HG03460 (cell line): ENCODE measurements at regions not wholly inside any gene's neighbourhood (a gene's known extent, or its start where the extent isn't known, plus 50 kb on each side); places are given as distances from the start of the nearest gene placed in this dataset.

Experiments
- ATAC-seq: cut with Tn5 transposase; IDR thresholded peaks from one replicate; pipeline ENCODE4 v1.9.1; 2021; ENCODE audit not compliant: unreplicated experiment

DNA sequence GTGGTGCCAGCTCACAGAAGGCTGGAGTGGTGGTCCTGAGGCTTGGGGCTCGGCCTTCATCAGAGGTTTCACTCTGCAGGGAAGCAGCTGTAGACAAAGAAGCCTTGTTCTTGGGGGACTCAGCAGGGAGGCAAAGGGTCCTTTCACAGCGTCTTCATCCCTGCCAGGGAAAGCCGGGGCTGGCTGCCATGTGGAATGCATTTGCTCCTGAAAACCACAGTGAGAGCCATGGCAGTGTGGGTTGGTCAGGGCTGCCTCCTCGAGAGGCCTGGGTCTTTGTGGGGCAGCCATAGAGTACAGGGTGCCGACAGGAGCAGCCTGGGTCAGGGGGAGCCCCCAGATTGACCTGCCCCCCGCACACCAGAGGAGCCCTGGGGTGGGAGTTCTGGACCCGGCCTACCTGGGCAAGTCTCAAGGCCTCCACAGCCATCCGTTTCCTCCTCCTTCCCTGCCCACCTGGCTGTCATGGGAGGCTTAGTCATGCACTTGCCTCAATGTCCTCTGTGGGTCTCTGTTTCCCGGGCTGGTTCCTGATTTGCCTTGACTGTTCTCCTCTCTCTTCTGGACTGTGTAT, 144.0 kb downstream of the CDC5L start:
- ATAC-seq = no peak

DNA sequence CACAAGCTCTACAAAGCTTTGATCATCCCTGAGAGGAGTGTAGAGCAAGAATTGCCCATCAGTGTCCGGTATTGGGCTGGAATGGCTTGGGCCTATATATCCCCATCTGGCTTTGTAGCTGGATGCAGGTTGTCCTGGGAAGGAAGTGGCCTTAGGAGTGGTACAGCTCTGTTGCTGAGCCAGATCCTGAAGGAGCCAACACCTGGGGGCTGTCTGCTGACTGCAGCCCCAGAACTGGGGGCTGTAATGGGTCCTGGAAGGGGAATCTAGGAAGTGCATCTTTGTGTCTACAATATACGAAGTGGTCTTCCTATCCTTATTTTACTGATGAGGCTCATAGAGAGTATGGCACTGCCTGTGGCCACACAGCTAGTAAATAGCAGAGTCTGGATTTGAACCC, 145.9 kb downstream of the CDC5L start:
- no peak for ATAC-seq

DNA sequence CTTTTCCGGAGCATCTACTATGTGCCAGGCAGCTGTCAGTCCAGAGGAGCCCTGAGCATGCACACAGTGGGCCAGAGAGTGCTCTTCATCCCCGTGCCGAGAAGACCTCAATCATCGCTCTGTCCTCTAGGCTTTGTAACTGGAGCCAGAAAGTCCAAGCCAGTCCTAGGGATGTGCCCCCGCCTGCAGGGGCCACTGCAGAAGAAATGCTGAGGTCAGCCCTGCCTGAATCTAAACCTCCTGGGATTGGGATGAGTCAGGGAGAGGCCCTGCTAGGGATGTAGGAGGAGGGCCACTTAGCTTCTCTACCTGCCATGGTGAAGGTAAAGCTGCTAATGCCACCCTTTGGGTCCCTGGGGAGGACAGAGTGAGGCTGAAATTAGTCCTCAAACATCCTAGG, 146.8 kb downstream of the CDC5L start:
- ATAC-seq = no peak

DNA sequence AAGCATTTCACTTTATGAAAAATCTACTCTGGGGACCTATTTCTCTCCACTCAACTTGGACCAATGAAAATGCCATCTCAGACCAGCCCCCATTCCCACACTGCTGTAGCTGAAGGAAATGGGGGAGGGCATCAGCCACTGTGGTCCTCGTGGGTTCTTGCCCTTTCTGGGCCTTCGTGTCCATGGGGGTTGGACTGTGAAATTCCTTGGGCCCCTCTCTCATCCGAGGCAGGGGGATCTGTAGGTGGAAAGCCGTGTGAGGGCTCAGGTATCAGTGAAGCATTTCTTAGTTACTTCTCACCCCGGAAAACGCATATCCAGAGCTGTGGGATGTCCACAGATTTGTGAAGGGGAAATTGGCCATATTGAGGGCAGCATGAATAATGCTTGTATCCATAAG, 147.9 kb downstream of the CDC5L start:
- no peak for ATAC-seq

DNA sequence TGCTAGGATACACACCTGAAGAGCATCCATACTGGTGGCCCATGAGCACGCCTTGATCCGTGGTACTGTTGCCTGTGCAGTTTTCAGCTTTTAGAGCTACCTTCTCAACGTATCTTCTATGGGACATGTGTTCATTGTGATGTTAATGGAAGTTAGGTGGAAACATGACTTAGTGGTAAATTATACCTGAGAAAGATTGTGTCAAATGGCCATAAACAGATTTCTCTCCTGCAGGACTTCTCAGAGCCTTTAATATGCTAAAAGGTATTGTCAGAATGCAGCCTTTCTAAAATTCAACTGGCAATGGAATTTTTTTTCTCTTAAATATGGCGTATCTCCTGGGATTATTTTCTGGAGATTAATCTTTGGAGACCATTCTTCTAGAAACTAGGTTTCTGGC, 148.5 kb downstream of the CDC5L start:
- ATAC-seq = no peak

DNA sequence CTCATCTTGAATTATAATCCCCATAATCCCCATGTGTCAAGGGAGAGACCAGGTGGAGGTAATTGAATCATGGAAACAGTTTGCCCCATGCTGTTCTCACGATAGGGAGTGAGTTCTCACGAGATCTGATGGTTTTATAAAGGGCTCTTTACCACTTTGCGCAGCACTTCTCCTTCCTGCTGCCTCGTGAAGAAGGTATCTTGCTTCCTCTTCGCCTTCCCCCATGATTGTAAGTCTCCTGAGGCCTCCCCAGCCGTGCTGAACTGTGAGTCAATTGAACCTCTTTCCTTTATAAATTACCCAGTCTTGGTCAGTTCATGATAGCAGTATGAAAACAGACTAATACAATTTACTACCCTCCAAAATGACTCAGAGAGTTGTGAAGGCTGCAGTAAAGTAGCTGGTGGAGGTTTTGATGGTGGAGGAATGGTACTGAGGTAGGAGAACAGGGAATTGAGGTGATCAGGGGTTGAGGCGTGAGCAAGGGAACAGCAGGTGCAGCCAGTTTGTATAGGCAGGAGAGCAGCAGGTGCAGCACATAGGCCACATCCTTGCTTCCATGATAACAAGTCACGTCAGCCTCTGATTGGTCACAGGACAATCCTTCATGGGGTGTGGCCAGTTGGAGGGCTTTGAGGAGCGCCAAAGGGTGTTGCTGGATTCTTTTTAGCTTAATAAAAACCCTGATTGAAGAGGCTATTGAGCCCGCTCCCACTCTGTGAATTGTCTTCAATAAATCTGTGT, 150.0 kb downstream of the CDC5L start:
- no peak for ATAC-seq

DNA sequence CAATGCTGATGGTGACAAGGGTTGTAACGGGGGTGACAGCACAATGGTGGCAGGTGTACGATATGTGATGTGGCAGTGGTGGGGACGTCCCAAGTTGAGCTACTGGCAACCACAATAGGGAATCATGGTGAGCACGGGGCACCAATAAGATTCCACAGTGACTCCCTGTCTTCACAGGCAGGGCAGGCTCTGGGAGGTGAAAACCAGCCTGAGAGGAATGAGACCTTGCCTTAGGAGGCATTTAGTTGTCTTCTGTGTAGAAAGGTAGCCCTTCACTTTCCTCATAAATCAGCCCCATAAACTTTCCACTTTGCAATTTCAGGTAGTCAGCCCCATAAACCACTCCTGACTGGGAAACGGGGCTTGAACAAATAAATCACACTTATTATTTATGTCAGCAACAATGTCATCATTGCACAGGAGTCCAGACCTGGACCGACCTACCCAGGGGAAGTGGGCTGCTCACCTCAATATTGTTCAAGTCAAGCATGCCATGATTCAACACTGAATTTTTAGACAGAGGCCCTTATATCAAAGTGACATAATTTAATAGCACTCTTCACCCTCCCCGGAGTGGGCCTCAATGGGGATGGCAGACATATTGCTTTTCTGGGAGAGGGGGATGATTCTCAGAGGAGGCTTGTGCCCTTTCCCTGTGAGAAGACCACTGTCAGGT, 150.8 kb downstream of the CDC5L start:
- ATAC-seq = no peak

DNA sequence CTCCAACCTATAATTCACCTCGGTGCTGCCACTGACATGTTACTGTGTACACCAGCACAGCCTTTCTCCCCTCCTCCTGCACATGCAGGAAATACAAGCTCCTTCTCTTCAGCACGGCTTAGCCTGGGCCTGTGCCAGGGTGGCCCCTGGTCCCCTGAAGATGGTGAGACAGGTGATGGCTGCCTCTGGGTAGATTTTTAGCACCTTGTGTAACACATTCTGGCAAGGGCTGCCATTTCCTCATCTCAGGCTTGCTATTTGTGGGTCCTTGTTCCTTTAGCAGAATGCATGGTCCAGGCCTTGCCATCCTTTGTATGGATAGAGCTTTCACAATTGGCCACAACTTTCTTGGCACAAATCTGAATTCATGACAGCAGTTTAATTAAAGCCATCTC, 151.3 kb downstream of the CDC5L start:
- no peak for ATAC-seq

DNA sequence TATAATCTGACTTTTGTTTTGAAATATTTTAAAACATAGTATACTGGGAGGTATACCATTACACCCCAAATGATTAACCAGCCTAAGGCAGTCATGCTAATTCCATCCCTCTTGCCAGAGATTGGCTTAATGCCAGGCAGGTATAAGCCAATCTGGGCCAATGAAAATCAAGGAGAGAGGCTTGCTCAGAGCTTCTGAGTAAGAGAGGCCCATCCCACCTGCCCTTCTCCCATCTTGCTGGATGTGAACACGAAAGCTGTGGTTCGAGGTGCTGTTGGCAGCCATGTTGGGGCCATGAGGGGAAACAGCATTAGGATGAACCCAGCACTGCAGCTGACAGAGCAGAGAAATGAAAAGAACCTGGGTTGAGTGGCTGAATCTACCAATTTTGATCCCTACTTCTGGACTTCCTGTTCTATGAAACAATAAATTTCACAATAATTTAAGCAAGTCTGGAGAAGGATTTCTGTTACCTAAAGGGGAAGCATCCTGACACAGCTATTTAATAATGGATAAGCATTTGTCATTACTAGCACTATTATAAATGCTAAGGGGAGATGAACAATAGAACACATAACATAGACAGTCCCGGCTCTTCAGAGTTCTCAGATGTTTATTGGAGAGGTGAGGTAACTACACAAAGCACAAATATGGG, 152.3 kb downstream of the CDC5L start:
- ATAC-seq = no peak

DNA sequence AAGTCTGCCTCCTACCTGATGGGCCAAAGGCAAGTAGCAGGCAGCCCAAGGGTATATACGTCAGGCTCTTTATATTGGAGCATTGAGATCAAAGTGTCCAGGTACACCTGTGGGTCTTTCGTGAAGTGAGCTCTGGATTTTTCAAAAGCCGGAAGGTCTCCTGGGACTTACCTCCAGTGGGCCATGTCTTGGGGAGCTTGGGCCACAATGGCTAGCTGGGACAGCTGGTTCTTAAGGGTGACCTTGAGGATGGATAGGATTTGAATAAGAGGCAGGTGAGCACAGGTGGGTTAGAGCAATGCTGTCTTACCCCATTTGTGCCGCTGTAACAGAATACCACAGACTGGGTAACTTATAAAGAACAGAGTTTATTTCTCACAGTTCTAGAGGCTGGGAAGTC, 153.4 kb downstream of the CDC5L start:
- ATAC-seq = no peak

DNA sequence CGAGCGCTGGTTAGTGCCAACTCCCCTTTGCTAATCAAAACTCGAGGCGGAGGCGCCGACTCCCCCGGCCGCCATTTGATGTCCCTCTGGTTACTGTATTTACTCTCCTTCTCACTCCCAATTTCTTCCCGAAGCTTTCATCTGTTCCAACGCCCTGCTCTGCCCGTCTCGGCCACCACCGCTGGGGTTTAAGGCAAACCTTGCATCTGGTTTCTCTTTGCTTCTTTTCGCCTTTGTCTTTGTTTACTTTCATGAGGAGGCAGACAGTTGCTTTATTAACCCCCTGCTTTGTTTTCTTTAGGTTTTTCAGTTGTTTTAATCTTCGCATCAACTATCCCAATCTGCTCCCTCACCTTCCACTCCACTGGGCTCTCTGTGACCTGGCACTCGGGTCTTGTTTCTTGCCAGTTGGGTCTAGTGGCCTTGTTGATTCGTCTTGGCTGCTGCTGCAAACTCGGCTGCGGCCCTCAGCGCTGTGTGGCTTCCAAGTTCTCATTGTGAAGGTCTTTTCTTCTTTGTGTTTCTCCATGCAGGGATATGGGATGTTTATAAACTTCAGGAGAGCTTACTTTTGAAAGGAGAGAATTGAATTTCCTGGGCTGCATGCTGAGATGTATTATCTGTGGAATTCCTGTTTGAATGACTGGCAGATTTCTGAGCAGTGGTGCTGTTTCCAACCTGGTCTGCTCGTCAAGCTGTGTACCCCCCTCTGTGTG, 155.1 kb downstream of the CDC5L start:
- ATAC-seq = no peak

DNA sequence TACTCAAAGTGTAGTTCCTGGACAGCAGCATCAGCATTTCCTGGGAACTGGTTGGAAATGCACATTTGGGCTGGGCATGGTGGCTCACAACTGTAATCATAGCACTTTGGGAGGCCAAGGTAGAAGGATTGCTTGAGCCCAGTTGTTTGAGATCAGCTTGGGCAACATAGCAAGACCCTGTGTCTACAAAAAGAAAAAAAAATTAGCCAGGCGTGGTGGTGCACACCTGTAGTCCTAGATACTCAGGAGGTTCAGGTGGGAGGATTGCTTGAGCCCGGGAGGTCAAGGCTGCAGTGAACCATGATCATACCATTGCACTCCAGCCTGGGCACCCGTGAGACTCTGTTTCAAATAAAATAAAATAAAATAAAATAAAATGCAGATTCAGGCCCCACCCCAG, 156.2 kb downstream of the CDC5L start:
- no peak for ATAC-seq

DNA sequence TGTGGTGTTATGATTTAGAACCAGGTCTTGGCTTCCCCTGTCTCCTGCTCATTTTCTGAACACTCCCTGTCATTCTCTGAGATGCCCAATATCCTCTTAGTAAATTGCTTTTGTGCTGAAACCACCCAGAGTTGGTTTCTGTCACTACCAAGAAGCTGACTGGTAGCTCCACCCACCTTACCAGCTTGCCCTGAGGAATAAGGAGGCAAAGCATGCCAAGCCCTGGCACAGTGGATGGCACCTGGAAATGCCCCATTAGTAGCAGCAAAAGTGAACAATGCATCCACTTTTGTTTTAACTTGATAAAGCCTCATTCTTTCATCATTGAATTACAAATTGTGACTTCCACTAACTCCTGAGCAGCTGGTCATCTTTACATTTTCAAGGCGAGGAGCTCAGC, 157.7 kb downstream of the CDC5L start:
- no peak for ATAC-seq

DNA sequence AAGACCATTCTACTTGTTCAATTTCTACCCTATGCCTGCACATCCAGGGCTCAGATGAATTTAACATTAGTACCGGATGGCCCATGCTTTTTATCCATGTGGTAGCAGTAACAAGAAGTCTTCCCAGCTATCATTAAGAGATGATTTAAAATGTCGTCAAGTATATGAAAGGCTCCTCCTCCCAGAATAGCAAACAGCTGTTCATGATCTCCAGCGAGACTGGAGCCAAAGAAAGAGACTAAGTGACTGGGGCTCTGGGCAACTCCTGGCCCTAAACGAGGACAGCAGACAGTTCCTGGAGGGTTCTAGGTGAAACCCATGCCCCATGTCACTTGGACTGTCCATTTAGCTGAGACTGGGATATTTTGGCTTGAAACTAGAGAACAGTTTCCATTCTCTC, 160.8 kb downstream of the CDC5L start:
- no peak for ATAC-seq

DNA sequence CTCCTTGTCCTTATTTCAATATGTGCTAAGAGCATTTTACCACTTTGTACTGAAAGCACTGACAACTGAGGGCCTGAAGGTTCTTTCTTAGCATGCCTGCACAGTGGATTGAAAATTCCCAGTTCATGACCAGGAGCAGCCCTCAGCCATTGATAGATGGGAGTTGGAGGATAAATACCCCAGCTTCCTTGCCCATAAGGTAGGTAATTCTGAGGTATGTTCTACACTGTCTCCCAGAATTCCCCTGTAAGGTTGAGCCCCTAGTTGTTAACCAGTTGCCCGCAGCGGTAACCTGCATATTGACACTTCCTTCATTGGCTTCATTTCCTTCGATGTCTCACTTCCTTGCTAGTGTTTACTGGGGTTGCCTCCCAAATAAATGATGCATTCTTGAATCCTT, 162.0 kb downstream of the CDC5L start:
- ATAC-seq = no peak

DNA sequence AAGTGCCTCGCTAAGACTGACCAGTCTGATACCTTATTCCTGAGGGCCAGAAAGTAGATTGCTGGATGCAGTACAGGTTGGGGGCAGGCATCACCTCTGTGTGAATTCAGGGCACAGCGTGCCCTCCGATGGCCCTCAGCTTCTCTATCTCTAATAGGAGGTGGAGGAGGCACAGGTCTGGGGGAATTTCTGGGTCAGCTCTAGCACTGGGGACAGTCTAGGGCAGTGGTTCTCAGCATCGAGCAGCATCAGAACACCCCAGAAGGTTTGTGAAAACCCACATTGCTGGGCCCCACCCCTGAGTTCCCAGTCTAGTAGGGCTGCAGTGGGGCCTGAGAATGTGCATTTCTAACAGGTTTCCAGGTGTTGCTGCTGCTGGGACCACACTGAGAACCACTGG, 166.7 kb downstream of the CDC5L start:
- no peak for ATAC-seq

DNA sequence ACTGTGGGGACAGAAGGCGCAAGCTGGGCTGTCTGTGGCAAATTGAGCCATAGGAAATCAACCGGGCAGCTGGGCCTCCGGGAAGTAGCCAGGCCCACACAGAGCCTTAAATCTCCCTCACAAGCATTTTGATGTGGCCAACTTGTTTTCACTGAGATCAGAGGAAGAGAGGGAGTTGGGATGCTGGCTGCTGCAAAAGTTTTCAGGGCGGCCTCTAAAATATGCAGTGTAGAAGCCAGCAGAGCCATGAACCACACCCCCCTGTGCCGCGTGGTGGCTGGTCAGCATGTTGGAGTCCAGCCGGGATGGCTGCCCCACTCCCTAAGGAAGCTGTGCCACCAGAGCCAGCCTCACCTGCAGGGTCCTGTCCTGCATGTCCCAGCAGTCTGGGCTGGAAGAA, 167.4 kb downstream of the CDC5L start:
- no peak for ATAC-seq

DNA sequence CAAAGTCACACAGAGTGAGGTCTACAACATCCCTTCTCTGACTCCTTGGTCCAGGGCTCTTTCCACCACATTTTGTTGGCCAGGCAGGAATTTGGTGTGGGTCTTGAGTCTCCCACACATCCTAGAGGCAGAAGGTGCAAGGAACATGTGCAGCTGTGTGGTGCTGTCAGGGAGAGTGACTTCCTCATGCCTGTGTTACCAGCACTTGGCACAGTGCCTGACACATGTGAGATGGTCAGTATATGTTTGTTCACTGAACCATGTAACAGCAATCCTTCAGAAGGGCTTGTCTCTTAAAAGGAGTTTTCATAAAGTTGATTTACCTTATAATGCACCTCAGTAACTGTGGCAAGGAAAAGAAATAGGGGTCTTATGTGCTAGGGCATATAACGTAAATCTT, 168.5 kb downstream of the CDC5L start:
- no peak for ATAC-seq

DNA sequence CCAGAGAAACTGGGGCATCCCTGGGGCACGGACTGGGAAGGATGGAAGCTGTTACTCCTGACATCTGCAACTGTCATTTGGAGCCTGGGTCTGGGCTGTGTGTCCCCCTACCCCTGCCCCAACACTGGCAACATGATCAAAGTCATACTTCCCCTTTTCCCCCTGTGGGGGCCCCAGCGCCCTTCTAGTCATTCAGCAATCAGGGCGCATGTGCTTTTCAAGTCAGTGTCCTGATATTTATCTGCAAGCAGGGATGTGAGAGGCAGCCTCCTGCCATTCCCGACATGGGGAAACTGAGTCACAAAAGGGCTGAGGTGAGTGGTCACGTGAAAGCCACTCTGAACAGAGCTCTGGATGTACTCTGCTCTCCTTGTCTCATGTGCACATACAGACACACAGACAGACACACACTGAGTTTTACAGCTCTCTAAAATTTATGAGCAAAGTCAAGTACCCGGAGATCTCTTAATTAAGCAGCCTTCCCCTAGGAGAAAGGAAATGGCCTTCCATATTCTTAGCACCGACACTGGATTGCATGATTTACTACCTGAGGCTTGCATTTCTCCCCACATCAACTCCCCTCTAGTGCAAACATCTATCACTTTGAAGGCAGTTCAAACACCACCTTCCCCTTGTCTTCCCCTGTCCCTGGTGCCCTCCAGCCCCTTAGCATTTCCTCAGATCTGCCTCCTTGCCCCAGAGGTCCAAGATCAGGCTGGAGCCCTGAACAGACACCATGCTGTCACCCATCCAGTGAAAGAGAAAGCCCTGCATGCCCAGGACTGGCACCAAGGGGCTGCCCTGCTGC, 170.7 kb downstream of the CDC5L start:
- no peak for ATAC-seq

DNA sequence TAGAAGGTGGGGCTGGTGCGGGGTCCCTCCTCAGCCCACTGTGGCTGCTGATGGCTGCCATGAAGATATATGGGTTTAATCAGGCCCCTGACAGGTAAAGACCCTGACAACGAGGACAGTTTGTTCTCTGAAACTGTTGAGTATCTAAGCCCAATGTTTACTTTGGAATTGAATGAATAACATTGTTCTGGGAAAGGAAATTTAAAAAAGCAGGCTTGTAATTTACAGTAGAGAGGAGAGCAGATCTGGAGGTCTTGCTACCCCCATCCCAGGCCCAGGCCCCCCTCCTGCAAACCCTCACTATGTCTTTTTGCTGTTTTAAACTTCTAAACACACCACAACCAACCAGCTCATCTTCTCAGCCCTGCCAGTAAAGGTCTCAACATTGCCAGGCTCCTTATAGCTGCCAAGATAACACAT, 171.3 kb downstream of the CDC5L start:
- ATAC-seq = no peak
